ENCODE measurements at regions not wholly inside any gene's neighbourhood (a gene's known extent, or its start where the extent isn't known, plus 50 kb on each side); places are given as distances from the start of the nearest gene placed in this dataset.

DNA sequence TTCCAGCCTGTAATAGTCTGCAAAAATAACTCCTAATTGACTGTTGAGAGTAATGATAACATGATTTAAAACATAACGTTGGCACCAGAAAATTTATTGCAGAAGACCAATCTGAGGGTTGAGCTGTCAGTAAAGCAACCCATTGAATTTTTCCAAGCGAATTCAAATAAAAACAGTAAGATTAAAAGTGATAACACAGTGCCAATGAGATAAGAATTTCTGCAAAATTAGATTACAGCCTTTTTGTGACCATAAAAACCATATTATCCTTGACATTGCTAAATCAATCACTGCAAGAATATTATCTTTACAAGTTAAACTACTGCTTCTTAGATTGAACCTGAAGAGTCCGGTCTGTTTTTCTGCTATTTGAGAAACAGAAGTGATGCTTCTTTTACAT lies 341.4 kb downstream of the CDH11 start:
- H3K27me3 ChIP-seq: no peaks in the 10 kb centered on the region
- H3K27ac ChIP-seq: no peak overlapping the region
- no peaks in the 10 kb centered on the region for H3K4me1 ChIP-seq
- WGBS, 2 donors (ENCODE audit: low coverage in 1 of 2): 33 to 36% methylated on average over 3 of the region's 3 CpGs
- no peaks in the 10 kb centered on the region for H3K36me3 ChIP-seq
- no peak for DNase-seq
- no peaks in the 10 kb centered on the region for H3K9me3 ChIP-seq
- TF ChIP-seq, protein P1, sequence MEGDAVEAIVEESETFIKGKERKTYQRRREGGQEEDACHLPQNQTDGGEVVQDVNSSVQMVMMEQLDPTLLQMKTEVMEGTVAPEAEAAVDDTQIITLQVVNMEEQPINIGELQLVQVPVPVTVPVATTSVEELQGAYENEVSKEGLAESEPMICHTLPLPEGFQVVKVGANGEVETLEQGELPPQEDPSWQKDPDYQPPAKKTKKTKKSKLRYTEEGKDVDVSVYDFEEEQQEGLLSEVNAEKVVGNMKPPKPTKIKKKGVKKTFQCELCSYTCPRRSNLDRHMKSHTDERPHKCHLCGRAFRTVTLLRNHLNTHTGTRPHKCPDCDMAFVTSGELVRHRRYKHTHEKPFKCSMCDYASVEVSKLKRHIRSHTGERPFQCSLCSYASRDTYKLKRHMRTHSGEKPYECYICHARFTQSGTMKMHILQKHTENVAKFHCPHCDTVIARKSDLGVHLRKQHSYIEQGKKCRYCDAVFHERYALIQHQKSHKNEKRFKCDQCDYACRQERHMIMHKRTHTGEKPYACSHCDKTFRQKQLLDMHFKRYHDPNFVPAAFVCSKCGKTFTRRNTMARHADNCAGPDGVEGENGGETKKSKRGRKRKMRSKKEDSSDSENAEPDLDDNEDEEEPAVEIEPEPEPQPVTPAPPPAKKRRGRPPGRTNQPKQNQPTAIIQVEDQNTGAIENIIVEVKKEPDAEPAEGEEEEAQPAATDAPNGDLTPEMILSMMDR (IDR thresholded peaks at IDR 0.05): no peak
- TF ChIP-seq EP300 (IDR thresholded peaks at IDR 0.05; ENCODE audit: low read depth) (no peak), POLR2AphosphoS5 (IDR thresholded peaks at IDR 0.05) (no peak), POLR2A (IDR thresholded peaks at IDR 0.05) (no peak)
- H3K4me3 ChIP-seq: no peak overlapping the region
- intact Hi-C loops (cut with DNase I; ENCODE audit: low total_unique reads) (no loop called here), in situ Hi-C loops (cut with MboI; ENCODE audit: low pct_ligation_motif_present in 1 of 4, low pct_unique_long_range_greater_than_20kb in 1 of 4, low sequenced_read_pairs in 3 of 4) (loop anchor here in 1 of 4 donors (25.0 kb wide), 1 partner anchor 107 kb away; no protein-coding TSS in a partner anchor)

DNA sequence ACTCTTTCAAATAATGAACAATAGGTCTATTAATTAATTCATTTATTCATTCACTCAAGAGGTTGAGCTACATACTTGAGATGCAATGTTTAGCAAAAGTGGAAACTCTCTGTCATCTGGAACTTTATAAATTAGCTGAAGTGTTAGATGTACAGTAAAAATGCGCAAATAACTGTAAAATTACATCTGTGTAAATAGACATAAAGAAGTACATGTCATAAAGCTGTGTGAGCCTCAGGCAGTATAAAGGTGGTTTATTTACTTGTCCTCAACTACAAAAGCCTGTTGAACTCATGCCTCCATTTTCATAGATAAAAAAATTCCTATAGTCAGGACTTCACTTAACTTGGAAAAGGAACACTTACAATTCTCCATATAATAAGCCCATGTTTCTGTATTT lies 343.1 kb downstream of the CDH11 start:
- Histone ChIP-seq H3K27ac (no peak overlapping the region), H3K36me3 (no peaks in the 10 kb centered on the region), H3K9me3 (no peaks in the 10 kb centered on the region), H3K4me1 (no peaks in the 10 kb centered on the region), H3K27me3 (no peaks in the 10 kb centered on the region), H3K4me3 (no peak overlapping the region)
- DNase-seq: no peak
- in situ Hi-C loops (cut with MboI; ENCODE audit: low pct_ligation_motif_present in 1 of 4, low pct_unique_long_range_greater_than_20kb in 1 of 4, low sequenced_read_pairs in 3 of 4): loop anchor here in 1 of 4 donors (25.0 kb wide), 1 partner anchor 109 kb away; no protein-coding TSS in a partner anchor
- whole genome bisulfite sequencing, 2 donors (ENCODE audit: low coverage in 1 of 2): 40 to 51% methylated on average over 1 of the region's 1 CpG
- intact Hi-C loops (cut with DNase I; ENCODE audit: low total_unique reads): no loop called here
- TF ChIP-seq POLR2AphosphoS5 (IDR thresholded peaks at IDR 0.05): no peak
- TF ChIP-seq, protein P1 (IDR thresholded peaks at IDR 0.05): no peak

DNA sequence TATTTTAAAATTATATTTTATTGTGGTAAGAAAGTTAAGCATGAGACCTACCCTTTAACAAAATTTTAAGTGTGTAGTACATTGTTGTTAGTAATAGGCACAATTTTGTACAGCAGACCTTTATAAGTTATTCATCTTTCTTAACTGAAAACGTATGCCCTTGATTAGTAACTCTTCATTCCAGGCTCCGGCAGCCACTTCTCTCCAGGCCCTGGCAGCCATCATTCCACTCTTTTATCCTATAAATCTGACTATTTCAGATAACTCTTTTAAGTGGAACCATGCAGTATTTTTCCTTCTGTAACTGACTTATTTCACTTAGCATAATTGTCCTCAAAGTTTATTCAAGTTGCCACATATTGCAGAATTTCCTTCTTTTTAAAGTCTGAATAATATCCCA lies 348.2 kb downstream of the CDH11 start:
- DNase-seq: no peak
- no peak for TF ChIP-seq POLR2A (IDR thresholded peaks at IDR 0.05)
- TF ChIP-seq POLR2AphosphoS5 (IDR thresholded peaks at IDR 0.05): no peak
- TF ChIP-seq, protein P1 (IDR thresholded peaks at IDR 0.05): no peak
- TF ChIP-seq EP300 (IDR thresholded peaks at IDR 0.05; ENCODE audit: low read depth): no peak
- in situ Hi-C loops (cut with MboI; ENCODE audit: low pct_ligation_motif_present in 1 of 4, low pct_unique_long_range_greater_than_20kb in 1 of 4, low sequenced_read_pairs in 3 of 4) (no loop called here), intact Hi-C loops (cut with DNase I; ENCODE audit: low total_unique reads) (no loop called here)
- H3K4me1 ChIP-seq: no peaks in the 10 kb centered on the region
- no peak overlapping the region for H3K27ac ChIP-seq
- H3K36me3 ChIP-seq: no peaks in the 10 kb centered on the region
- no peaks in the 10 kb centered on the region for H3K9me3 ChIP-seq
- WGBS, 2 donors (ENCODE audit: low coverage in 1 of 2): 56 to 88% methylated on average over 2 of the region's 2 CpGs
- no peaks in the 10 kb centered on the region for H3K27me3 ChIP-seq
- H3K4me3 ChIP-seq: no peak overlapping the region

DNA sequence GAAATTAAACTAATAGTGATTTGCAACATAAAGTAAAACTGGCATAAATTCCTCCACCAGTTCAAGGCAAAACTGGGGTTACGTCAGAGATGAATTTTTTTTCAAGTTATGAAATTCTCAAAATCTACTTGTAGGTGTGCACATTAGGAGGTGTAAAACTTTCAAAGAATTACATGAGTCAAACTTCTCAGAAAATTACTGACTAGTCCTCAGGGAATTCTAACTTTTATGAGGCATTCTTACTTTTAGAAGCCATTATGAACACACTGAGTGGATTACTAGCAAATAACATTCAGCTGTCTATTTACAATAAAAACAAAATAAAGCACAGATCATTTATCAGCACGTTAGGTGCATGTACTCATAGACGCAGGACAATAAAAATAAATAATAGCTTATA lies 348.7 kb downstream of the CDH11 start:
- no peak for DNase-seq
- Histone ChIP-seq H3K27me3 (no peaks in the 10 kb centered on the region), H3K4me1 (no peaks in the 10 kb centered on the region), H3K27ac (no peak overlapping the region), H3K4me3 (no peak overlapping the region), H3K36me3 (no peaks in the 10 kb centered on the region), H3K9me3 (no peaks in the 10 kb centered on the region)
- no peak for TF ChIP-seq POLR2AphosphoS5 (IDR thresholded peaks at IDR 0.05)
- TF ChIP-seq POLR2A (IDR thresholded peaks at IDR 0.05): no peak
- TF ChIP-seq, protein P1 (IDR thresholded peaks at IDR 0.05): no peak
- TF ChIP-seq EP300 (IDR thresholded peaks at IDR 0.05; ENCODE audit: low read depth): no peak
- in situ Hi-C loops (cut with MboI; ENCODE audit: low pct_ligation_motif_present in 1 of 4, low pct_unique_long_range_greater_than_20kb in 1 of 4, low sequenced_read_pairs in 3 of 4): no loop called here
- intact Hi-C loops (cut with DNase I; ENCODE audit: low total_unique reads): no loop called here
- WGBS, 2 donors (ENCODE audit: low coverage in 1 of 2): 51 to 78% methylated on average over 3 of the region's 3 CpGs

All from transverse colon (tissue), 4 donors.